HG02642 (cell line): ENCODE measurements at regions not wholly inside any gene's neighbourhood (a gene's known extent, or its start where the extent isn't known, plus 50 kb on each side); places are given as distances from the start of the nearest gene placed in this dataset.
A peak's percentile ranks its signal among the peaks of the same experiment; 100 is the strongest.
"Not testable (repeated sequence)": the region's sequence is repeated elsewhere in the genome, so short reads cannot be mapped to it uniquely, and the experiment has no call there.

Source experiments
- ATAC-seq: cut with Tn5 transposase; IDR thresholded peaks from one replicate; pipeline ENCODE4 v1.9.1; 2021; ENCODE audit warnings: mild to moderate bottlenecking; ENCODE audit not compliant: unreplicated experiment, poor library complexity

DNA sequence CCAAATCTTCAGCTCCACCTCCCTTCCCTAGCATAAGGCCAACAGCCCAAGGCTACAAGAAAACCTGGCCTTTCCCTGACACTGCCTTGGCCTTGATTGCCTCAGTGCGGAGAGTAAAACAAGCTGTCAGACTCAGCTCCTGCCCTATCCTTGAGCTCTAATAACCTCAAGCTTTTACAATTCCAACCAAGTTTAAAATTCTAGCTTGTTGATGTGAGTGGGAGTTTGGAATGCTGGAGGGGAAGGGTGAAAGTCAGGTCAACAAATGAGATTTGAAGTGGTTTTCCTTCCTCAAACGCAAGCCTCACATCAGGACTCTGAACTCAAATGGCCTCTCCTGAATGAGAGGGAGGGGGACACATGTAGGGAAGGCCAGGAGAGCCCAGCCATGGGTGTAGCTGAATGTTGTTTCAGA, 197.0 kb upstream of the VLDLR start:
- ATAC-seq: no peak

DNA sequence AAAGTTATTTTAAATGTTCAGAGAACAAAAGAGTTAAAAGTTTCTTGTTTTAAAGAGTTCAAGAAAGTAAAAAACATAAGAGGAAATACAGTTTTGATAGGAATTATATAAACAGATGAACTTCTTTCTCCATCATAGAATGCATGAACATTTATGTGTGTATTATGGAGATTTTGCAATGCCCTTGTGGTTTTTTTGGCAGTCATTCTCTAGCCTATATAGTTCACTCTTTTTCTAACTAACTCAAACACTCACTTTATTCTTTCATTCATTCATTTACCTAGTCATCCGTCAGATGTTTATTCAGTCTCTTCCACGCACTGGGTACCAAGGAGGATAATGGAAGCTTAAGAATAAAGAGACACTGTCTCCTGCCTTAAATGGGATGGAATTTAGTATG, 195.9 kb upstream of the VLDLR start:
- ATAC-seq: no peak

- no peak for ATAC-seq
These were observed 194.3 kb upstream of the VLDLR start for GRCh38 chr9:2427120-2427891.

DNA sequence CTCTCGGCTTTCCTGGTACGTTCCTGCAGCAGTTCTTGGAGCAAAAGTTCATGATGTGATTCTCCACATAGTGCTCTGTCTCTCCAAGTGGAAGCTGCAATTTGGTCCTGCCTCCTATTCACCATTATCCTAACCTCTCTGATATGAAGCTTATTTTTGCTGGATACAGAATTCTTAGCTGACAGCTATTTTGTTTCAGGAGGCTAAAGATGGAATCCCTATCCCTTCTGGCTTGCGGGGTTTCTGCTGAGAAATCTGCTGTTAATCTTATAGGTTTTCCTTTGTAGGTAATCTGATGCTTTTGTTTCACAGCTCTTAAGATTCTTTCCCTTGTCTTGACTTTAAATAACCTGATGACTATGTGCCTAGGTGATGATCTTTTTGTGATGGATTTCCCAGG, 181.6 kb upstream of the VLDLR start:
- ATAC-seq: no peak

- ATAC-seq: not testable (repeated sequence)
These were observed 177.7 kb upstream of the VLDLR start for GRCh38 chr9:2443933-2444332.

DNA sequence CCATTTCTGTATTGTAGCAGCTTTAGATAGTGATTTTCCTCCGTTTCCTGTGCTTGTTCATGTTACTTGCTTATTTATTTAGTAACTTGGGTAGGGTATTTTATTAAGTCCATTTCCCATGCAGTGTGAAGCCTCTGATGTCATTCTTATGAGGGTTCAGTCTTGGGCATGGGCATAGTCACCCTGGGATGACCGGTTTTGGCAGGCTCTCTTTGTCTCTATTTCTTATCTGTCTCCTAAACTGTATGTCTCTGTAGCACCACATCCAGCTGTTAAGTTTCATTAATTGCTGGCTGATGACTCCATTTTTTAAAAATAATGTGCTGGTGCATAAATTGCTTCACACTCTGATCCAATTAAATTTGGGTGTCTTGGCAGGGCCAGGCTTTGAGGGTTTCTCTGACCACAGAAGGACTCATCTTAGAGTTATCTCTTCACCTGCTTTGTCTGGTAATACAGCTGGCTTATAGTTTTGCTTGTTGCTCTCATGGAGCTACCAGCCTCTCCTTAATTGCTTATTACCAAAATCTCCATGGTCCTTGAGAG, 173.3 kb upstream of the VLDLR start:
- no peak for ATAC-seq

DNA sequence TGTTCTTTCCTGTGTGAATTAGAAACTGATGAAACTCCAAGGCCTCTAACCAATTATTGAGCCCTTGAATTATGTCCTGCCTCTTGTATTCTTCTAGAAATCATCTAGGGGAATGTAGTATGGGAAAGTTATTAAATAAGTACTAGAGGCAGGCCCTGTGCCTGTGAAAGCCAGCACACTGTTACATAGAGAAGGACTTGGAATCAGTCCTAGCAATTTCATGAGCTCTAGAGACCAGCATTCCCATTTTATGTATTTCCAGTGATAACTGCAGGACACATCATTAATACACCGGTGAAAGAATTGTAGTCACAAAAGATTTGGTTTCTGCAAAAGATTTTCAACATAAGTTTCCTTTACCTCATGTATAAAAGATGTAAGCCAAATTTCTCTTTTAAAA, 168.5 kb upstream of the VLDLR start:
- ATAC-seq: no peak

GRCh38 chr9:2453701-2454100, 167.9 kb upstream of the VLDLR start:
- ATAC-seq: no peak

DNA sequence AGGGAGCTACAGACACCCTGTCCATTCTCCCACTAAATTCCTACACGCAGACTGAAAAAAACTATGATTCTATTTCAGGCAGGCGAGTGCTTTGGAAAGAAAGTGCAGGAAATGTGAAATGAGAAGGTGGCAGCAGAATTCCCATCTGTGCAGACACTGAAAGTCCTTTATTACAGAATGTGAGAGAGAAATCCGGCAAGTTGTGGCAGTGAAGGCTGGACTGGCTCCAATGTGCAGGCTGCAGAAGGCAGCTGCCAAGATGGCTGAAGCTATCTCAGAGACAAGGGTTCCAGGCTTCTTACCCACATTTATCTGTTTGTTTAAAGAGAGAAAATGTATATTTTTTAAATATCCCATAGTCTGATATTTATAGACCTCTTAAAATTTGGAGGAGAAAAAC, 161.8 kb upstream of the VLDLR start:
- no peak for ATAC-seq

- ATAC-seq: no peak
These were observed 159.7 kb upstream of the VLDLR start for GRCh38 chr9:2461892-2462291.

GRCh38 chr9:2464624-2465023, 157.0 kb upstream of the VLDLR start:
- ATAC-seq: no peak

- no peak for ATAC-seq
These were observed 156.1 kb upstream of the VLDLR start for GRCh38 chr9:2465516-2465915.

- peak; percentile 99 for ATAC-seq
These were observed 155.6 kb upstream of the VLDLR start for GRCh38 chr9:2465921-2466460.

DNA sequence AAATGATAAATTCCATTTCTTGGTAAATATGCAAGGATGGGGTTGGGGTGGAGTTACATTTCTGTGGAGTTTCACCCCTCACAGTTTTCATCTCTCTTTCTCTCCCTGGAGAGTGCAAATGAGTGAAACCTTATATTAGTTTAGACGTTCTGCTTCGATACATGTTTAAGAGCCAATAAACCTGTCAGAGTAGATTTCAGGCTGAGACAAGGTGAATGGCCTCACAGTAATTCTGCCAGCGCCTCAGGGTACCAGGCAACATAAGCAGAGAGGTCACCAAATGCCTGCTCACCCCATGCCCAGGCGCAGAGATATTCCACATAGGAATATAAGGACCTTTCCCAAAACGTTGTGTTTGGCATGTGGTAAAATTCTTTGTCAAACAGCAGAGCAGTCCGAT, 154.9 kb upstream of the VLDLR start:
- ATAC-seq: no peak

- ATAC-seq: no peak
These were observed 151.8 kb upstream of the VLDLR start for GRCh38 chr9:2469681-2470221.

GRCh38 chr9:2473681-2474080, 147.9 kb upstream of the VLDLR start:
- ATAC-seq: no peak

DNA sequence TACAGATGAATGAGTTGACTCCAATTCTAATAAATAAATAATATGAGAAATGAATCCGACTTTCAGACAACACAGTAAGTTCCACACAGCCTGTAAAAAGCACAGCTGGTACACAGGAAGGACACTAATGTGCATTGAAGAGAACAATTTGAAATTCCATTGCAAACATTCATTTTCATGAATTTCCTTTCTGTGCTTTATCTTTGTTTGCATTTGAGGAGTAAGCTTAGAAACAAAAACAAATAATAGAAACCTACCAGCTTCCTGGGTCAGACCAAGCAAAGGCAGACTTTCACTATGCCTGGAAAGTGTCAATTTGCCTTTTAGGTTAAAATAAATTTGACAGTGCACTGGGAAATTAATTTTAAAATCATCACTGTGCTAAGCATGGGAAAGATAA, 143.8 kb upstream of the VLDLR start:
- ATAC-seq: no peak

GRCh38 chr9:2478421-2478820, 143.2 kb upstream of the VLDLR start:
- no peak for ATAC-seq

DNA sequence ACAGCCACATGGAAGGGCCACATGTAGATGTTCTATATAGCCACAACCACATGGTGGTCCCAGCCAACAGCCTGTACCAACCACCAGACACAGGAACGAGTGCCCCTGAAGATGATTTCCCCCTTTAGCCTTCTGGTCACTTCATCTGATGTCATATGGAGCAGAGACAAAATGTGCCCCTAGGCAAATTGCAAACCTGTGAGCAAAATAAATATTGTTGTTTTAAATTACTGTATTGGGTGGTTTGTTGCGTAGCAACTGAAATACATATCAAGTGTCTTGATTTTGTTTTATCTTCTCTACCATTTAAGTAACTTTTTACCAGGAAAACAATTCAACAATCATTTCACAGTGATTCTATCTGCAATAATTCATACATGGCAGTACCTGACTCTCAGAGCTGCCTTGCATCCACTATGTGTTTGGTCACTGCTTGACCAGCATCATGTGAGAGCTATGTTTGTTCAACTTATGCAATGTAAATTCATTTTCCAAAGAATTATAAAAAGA, 142.5 kb upstream of the VLDLR start:
- ATAC-seq: no peak

DNA sequence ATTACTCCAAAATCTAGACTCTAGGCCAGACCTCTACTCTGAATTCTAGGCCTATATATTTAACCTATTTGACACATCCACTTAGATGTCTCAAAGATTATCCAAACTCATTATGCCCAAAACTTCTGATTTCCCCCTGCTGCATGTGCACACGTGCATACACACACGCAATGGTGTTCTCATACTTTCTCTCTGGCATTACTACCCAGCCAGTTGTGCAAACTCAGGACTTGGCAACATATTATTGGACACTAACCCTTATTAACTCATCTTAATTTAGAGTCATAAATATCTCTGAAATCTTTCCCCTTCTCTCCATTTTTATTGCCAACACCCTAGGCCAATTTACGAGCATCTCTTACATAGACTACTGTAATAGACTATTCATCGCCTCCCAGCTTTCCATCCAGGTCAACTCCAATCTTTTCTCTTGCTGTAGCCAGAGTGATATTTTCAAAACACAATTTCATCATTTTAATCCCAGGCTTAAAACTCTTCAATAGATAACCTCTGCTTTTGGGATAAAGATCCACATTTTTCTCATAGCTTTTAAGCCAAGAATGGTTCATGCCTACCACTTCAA, 141.2 kb upstream of the VLDLR start:
- ATAC-seq: no peak

GRCh38 chr9:2481216-2481615, 140.4 kb upstream of the VLDLR start:
- ATAC-seq: no peak
